ENCODE measurements at regions not wholly inside any gene's neighbourhood (a gene's known extent, or its start where the extent isn't known, plus 50 kb on each side); places are given as distances from the start of the nearest gene placed in this dataset.

DNA sequence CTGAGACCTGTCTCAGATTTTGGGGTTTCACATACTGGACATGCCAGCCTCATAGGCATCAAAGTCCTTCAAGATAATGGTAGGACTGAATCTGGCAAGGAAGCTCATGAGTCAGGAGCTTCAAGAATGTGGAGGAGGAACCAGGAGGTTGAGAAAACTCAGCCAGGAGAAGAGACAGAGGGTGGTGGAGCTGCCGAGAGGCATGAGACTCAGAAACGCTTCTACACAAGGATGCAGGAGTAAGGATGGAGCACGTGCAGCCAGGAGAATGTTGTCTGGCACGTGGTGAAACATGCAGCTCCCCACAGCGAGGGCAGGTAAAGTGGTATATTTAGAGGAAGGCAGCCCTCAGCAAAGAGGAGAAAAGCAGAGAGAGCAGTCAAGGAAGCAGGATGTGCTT, 148.7 kb upstream of the ISX start:
- Histone ChIP-seq H3K36me3 (ENCODE audit: control insufficient read depth, insufficient read depth, low read length) (no peaks in the 10 kb centered on the region), H3K9me3 (ENCODE audit: control insufficient read depth in 2 of 2, low read length in 2 of 2) (peaks cover 0 to 2% of the 10 kb centered on the region in 2 experiments), H3K4me1 (ENCODE audit: control insufficient read depth, insufficient read depth, low read length, poor library complexity, severe bottlenecking) (no peaks in the 10 kb centered on the region), H3K27ac (ENCODE audit: insufficient read depth, low read length, poor library complexity, severe bottlenecking) (no peak overlapping the region), H3K4me3 (ENCODE audit: low read depth, low read length) (no peak overlapping the region), H3K27me3 (ENCODE audit: control insufficient read depth, insufficient read depth, low read length) (no peaks in the 10 kb centered on the region)
- Mint-ChIP-seq H3K27me3 (peaks cover 4% of the 10 kb centered on the region), H3K27ac (no peak overlapping the region), H3K4me1 (no peaks in the 10 kb centered on the region), H3K9me3 (peaks cover 0 to 8% (median 2%) of the 10 kb centered on the region in 7 donors), H3K4me3 (no peak overlapping the region), H3K36me3 (no peaks in the 10 kb centered on the region)
- ATAC-seq (ENCODE audit: low read depth in 2 of 2), result no peak
- no peak for DNase-seq

DNA sequence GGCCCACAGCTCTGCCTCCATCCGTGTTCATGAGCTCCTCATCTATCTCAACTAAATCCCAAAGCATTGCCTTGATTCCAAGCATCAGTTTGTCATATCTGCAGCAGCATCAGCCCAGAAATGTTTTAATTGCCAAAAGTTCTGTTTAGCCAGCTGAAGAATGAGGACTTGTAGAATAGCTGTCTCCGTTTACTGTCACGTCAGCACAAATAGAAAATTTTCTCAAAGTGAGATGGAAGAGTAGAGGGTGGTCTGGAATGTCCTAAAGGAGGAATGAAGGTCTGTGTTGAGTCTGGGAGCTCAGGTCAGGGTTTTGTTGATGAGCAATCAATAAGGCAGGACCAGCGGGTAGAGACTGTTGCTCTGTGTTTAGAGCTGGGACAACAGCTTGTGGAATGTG, 134.9 kb upstream of the ISX start:
- Histone ChIP-seq H3K4me1 (ENCODE audit: control insufficient read depth, insufficient read depth, low read length, poor library complexity, severe bottlenecking) (no peaks in the 10 kb centered on the region), H3K9me3 (ENCODE audit: control insufficient read depth in 2 of 2, low read length in 2 of 2) (no peaks in the 10 kb centered on the region), H3K27me3 (ENCODE audit: control insufficient read depth, insufficient read depth, low read length) (no peaks in the 10 kb centered on the region), H3K27ac (ENCODE audit: insufficient read depth, low read length, poor library complexity, severe bottlenecking) (no peak overlapping the region), H3K36me3 (ENCODE audit: control insufficient read depth, insufficient read depth, low read length) (no peaks in the 10 kb centered on the region), H3K4me3 (ENCODE audit: low read depth, low read length) (no peak overlapping the region)
- Mint-ChIP-seq H3K36me3 (no peaks in the 10 kb centered on the region), H3K4me1 (no peaks in the 10 kb centered on the region), H3K27me3 (no peaks in the 10 kb centered on the region), H3K27ac (no peak overlapping the region), H3K9me3 (peaks cover 0 to 8% (median 2%) of the 10 kb centered on the region in 7 donors), H3K4me3 (no peak overlapping the region)
- ATAC-seq (ENCODE audit: low read depth in 2 of 2) (no peak), DNase-seq (no peak)

DNA sequence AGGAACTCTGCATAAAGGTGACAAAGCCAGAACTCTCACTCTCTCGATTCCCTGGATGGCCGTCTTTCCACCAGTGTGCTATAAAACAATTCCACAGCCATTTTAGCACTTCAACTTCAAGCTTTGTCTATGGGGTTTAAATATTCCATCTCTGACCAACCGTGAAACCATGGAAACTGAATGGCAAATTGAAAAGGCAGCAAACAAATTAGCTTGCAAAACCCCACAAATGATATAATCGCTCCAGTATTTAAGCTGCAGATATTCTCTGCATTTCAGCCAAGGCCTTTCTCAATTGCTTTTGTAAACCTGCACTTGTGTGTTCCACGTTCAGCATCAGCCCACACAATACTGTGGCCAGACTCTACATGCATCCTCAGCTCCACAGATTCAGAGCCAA, 131.7 kb upstream of the ISX start:
- Mint-ChIP-seq H3K27ac (no peak overlapping the region), H3K4me3 (no peak overlapping the region), H3K4me1 (no peaks in the 10 kb centered on the region), H3K36me3 (no peaks in the 10 kb centered on the region), H3K27me3 (no peaks in the 10 kb centered on the region), H3K9me3 (peaks cover 0 to 6% (median 3%) of the 10 kb centered on the region in 7 donors)
- Histone ChIP-seq H3K4me1 (ENCODE audit: control insufficient read depth, insufficient read depth, low read length, poor library complexity, severe bottlenecking) (no peaks in the 10 kb centered on the region), H3K27me3 (ENCODE audit: control insufficient read depth, insufficient read depth, low read length) (no peaks in the 10 kb centered on the region), H3K27ac (ENCODE audit: insufficient read depth, low read length, poor library complexity, severe bottlenecking) (no peak overlapping the region), H3K36me3 (ENCODE audit: control insufficient read depth, insufficient read depth, low read length) (no peaks in the 10 kb centered on the region), H3K4me3 (ENCODE audit: low read depth, low read length) (no peak overlapping the region), H3K9me3 (ENCODE audit: control insufficient read depth in 2 of 2, low read length in 2 of 2) (no peaks in the 10 kb centered on the region)
- ATAC-seq (ENCODE audit: low read depth in 2 of 2), result no peak
- DNase-seq, result no peak

DNA sequence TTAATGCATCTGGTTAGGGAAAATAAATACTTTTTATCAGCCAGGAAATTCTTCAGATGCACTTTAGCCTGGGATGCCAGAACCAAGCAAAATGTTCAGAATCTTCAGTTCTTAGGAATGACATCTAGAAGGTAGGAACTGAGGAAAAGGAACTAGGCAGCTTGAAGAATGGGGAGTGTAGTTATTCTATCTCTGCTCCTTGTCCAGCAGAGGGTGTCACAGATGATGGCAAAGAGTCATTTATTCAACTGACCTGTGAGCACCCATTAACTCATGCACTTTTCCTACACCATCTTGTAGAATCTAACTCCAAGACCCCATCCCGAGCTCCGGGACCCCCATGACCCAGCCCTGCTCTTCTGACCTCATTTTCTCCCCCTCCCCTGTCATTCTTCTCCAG, 122.1 kb upstream of the ISX start:
- Mint-ChIP-seq H3K27me3 (no peaks in the 10 kb centered on the region), H3K27ac (no peak overlapping the region), H3K9me3 (peaks cover 0 to 3% (median 0%) of the 10 kb centered on the region in 7 donors), H3K4me1 (no peaks in the 10 kb centered on the region), H3K36me3 (no peaks in the 10 kb centered on the region), H3K4me3 (no peak overlapping the region)
- Histone ChIP-seq H3K36me3 (ENCODE audit: control insufficient read depth, insufficient read depth, low read length) (no peaks in the 10 kb centered on the region), H3K4me1 (ENCODE audit: control insufficient read depth, insufficient read depth, low read length, poor library complexity, severe bottlenecking) (no peaks in the 10 kb centered on the region), H3K27me3 (ENCODE audit: control insufficient read depth, insufficient read depth, low read length) (no peaks in the 10 kb centered on the region), H3K9me3 (ENCODE audit: control insufficient read depth in 2 of 2, low read length in 2 of 2) (no peaks in the 10 kb centered on the region), H3K4me3 (ENCODE audit: low read depth, low read length) (no peak overlapping the region), H3K27ac (ENCODE audit: insufficient read depth, low read length, poor library complexity, severe bottlenecking) (no peak overlapping the region)
- no peak for ATAC-seq (ENCODE audit: low read depth in 2 of 2)
- DNase-seq, result no peak

DNA sequence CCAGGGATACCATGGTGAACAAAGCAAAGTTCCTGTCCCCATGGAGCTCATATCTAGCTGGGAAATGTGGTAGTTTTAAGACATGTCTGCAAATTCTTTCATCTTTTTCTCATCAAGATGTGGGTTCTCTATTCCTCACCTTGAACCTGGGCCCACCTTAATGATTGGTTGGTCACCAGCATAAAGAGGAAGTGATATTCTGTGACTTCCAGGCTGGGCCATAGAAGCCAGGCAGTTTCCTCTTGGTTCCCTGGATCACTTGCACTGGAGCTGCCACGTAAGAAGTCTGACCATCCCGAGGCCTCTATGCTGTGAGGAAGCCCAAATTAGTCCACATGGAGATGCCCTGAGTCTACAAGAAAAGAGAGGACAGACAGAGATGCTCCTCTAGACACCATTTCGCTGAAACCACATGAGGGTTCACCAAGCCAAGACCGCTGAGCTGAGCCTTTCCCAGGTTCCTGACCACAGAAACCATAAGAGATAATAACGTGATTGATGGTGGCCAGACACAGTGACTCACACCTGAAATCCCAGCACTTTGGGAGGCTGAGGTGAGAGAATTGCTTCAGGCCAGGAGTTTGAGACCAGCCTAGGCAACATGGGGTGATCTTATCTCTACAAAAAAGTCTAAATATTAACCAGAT, 119.5 kb upstream of the ISX start:
- Mint-ChIP-seq H3K27ac (no peak overlapping the region), H3K4me3 (no peak overlapping the region), H3K4me1 (no peaks in the 10 kb centered on the region), H3K36me3 (no peaks in the 10 kb centered on the region), H3K27me3 (no peaks in the 10 kb centered on the region), H3K9me3 (peaks cover 0 to 1% (median 0%) of the 10 kb centered on the region in 7 donors)
- Histone ChIP-seq H3K9me3 (ENCODE audit: control insufficient read depth in 2 of 2, low read length in 2 of 2) (no peaks in the 10 kb centered on the region), H3K4me1 (ENCODE audit: control insufficient read depth, insufficient read depth, low read length, poor library complexity, severe bottlenecking) (no peaks in the 10 kb centered on the region), H3K36me3 (ENCODE audit: control insufficient read depth, insufficient read depth, low read length) (no peaks in the 10 kb centered on the region), H3K27me3 (ENCODE audit: control insufficient read depth, insufficient read depth, low read length) (no peaks in the 10 kb centered on the region), H3K4me3 (ENCODE audit: low read depth, low read length) (no peak overlapping the region), H3K27ac (ENCODE audit: insufficient read depth, low read length, poor library complexity, severe bottlenecking) (no peak overlapping the region)
- DNase-seq, result no peak
- no peak for ATAC-seq (ENCODE audit: low read depth in 2 of 2)

DNA sequence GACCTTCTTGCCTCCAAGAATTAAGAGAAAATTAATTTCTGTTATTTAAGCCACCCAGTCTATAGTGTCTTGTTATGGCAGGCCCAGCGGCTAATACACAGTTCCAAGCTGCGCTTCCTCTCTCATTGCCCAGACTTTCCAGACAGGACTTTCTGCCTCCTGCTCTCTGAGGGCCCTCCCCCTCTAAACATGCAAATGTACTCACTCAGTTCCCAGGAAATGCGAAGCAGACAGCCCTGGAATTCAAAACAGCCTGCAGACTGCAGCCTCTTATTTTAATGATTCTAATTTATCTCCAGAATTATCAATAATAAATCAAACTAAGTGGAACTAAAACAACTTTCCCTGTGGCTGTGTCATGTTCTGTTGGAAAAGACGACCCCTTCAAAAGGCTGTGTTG, 115.5 kb upstream of the ISX start:
- no peaks in the 10 kb centered on the region for H3K9me3 Mint-ChIP-seq

DNA sequence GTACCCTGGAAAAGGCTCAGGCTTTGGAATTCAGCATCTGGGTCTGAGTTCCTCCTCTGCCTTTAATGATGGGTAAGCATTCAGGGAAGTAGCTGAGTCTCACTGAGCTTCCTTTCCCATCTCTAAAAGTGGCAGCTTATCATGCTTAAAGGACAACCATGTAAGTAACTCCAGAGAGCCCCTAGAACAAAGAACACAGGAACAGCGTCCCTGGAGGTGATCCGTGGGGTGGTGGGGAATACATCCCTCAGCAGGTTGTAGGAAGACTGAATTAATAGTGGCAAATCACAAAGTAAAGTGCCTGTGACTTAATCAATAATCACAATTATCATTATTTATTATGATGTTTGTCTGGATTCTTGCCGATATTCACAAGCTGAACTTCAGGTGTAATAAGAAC, 114.7 kb upstream of the ISX start:
- no peaks in the 10 kb centered on the region for H3K9me3 Mint-ChIP-seq
- H3K4me3 ChIP-seq (ENCODE audit: low read depth, low read length), result no peak overlapping the region
- no peak overlapping the region for H3K27ac Mint-ChIP-seq
- H3K27me3 Mint-ChIP-seq, result no peaks in the 10 kb centered on the region
- DNase-seq (no peak), ATAC-seq (ENCODE audit: low read depth in 2 of 2) (no peak)
- H3K36me3 Mint-ChIP-seq, result no peaks in the 10 kb centered on the region
- H3K36me3 ChIP-seq (ENCODE audit: control insufficient read depth, insufficient read depth, low read length), result no peaks in the 10 kb centered on the region
- H3K27ac ChIP-seq (ENCODE audit: insufficient read depth, low read length, poor library complexity, severe bottlenecking), result no peak overlapping the region
- H3K9me3 ChIP-seq (ENCODE audit: control insufficient read depth in 2 of 2, low read length in 2 of 2), result no peaks in the 10 kb centered on the region
- no peak overlapping the region for H3K4me3 Mint-ChIP-seq
- H3K4me1 Mint-ChIP-seq, result no peaks in the 10 kb centered on the region
- H3K27me3 ChIP-seq (ENCODE audit: control insufficient read depth, insufficient read depth, low read length), result no peaks in the 10 kb centered on the region
- H3K4me1 ChIP-seq (ENCODE audit: control insufficient read depth, insufficient read depth, low read length, poor library complexity, severe bottlenecking), result no peaks in the 10 kb centered on the region

More for the DNA sequence above, 115.5 kb upstream of the ISX start:
- no peaks in the 10 kb centered on the region for H3K4me1 ChIP-seq (ENCODE audit: control insufficient read depth, insufficient read depth, low read length, poor library complexity, severe bottlenecking)
- H3K27me3 Mint-ChIP-seq, result no peaks in the 10 kb centered on the region
- DNase-seq (no peak), ATAC-seq (ENCODE audit: low read depth in 2 of 2) (no peak)
- no peak overlapping the region for H3K27ac ChIP-seq (ENCODE audit: insufficient read depth, low read length, poor library complexity, severe bottlenecking)
- H3K27ac Mint-ChIP-seq, result no peak overlapping the region
- no peak overlapping the region for H3K4me3 ChIP-seq (ENCODE audit: low read depth, low read length)
- H3K4me3 Mint-ChIP-seq, result no peak overlapping the region
- no peaks in the 10 kb centered on the region for H3K27me3 ChIP-seq (ENCODE audit: control insufficient read depth, insufficient read depth, low read length)
- no peaks in the 10 kb centered on the region for H3K9me3 ChIP-seq (ENCODE audit: control insufficient read depth in 2 of 2, low read length in 2 of 2)
- no peaks in the 10 kb centered on the region for H3K36me3 ChIP-seq (ENCODE audit: control insufficient read depth, insufficient read depth, low read length)
- H3K4me1 Mint-ChIP-seq, result no peaks in the 10 kb centered on the region
- H3K36me3 Mint-ChIP-seq, result no peaks in the 10 kb centered on the region

DNA sequence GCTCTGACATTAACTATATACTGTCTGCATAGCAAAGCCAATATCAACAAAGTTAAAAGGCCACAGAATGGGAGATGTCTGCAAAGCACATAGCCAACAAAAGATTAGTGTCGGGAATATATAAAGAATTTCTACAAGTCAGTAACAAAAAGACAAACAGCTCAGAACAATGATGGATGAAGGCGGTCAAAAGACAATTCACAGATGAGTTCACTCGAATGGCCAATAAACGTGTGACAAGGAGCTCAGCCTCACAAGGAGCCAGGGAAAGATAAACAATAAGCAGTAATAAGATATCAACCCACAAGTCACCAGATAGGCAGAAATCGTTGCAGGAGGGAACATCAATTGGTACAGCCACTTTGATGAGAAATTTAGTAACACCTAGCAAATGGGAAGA, 106.0 kb upstream of the ISX start:
- Mint-ChIP-seq H3K27me3 (no peaks in the 10 kb centered on the region), H3K27ac (no peak overlapping the region), H3K4me1 (no peaks in the 10 kb centered on the region), H3K4me3 (no peak overlapping the region), H3K36me3 (no peaks in the 10 kb centered on the region), H3K9me3 (peaks cover 0 to 5% (median 0%) of the 10 kb centered on the region in 7 donors)
- Histone ChIP-seq H3K27me3 (ENCODE audit: control insufficient read depth, insufficient read depth, low read length) (no peaks in the 10 kb centered on the region), H3K9me3 (ENCODE audit: control insufficient read depth in 2 of 2, low read length in 2 of 2) (no peaks in the 10 kb centered on the region), H3K4me3 (ENCODE audit: low read depth, low read length) (no peak overlapping the region), H3K27ac (ENCODE audit: insufficient read depth, low read length, poor library complexity, severe bottlenecking) (no peak overlapping the region), H3K4me1 (ENCODE audit: control insufficient read depth, insufficient read depth, low read length, poor library complexity, severe bottlenecking) (no peaks in the 10 kb centered on the region), H3K36me3 (ENCODE audit: control insufficient read depth, insufficient read depth, low read length) (no peaks in the 10 kb centered on the region)
- DNase-seq (no peak), ATAC-seq (ENCODE audit: low read depth in 2 of 2) (no peak)

Data from CD4-positive, CD25-positive, alpha-beta regulatory T cell (primary cell).